Thoracic aorta (tissue), 2 donors: ENCODE measurements at regions not wholly inside any gene's neighbourhood (a gene's known extent, or its start where the extent isn't known, plus 50 kb on each side); places are given as distances from the start of the nearest gene placed in this dataset.

Experiments used
- ATAC-seq: fragments of 150-250 bp; one replicate; pipeline ENCODE4 v1.8.0; 2017; ENCODE audit warnings: low read depth; ENCODE audit not compliant: insufficient number of reproducible peaks, low FRiP score
- DNase-seq: peaks from one replicate; pipeline ENCODE4 v3.0.0-alpha.2; 2020; ENCODE audit warnings: low spot score
- H3K27ac ChIP-seq, 2 donors: fragments of 200-600 bp; sonication (generic); 1 replicate in 1 of 2; 2 replicates in 1 of 2; pipeline ENCODE4 v1.5.1; 2016; ENCODE audit warnings: mild to moderate bottlenecking in 2 of 2, moderate library complexity in 2 of 2
- H3K27me3 ChIP-seq: fragments of 200-600 bp; sonication (generic); replicated peaks from 2 replicates; pipeline ENCODE4 v1.6.0; 2016; ENCODE audit warnings: mild to moderate bottlenecking; ENCODE audit not compliant: insufficient read depth
- H3K36me3 ChIP-seq: fragments of 200-600 bp; sonication (generic); one replicate; pipeline ENCODE4 v1.5.1; 2016
- H3K4me1 ChIP-seq, 2 donors: fragments of 200-600 bp; sonication (generic); 1 replicate in 1 of 2; 2 replicates in 1 of 2; pipeline versions ENCODE4 v1.5.1 to v1.6.0; 2016; ENCODE audit warnings: low read depth in 2 of 2, mild to moderate bottlenecking in 1 of 2; ENCODE audit not compliant: control insufficient read depth in 1 of 2
- H3K4me3 ChIP-seq: fragments of 200-600 bp; sonication (generic); 2 replicates; pipeline ENCODE4 v1.5.1; 2016; ENCODE audit warnings: mild to moderate bottlenecking
- H3K9me3 ChIP-seq: fragments of 200-600 bp; sonication (generic); 2 replicates; pipeline ENCODE4 v1.5.1; 2016
- TF ChIP-seq, protein P1 (sequence below): fragments of 200-600 bp; sonication (generic); IDR thresholded peaks from one replicate; pipeline ENCODE4 v1.5.1; 2019; ENCODE audit warnings: antibody characterized with exemption

GRCh38 chr7:42400211-42400772 is 163.3 kb upstream of the GLI3 start:
- Histone ChIP-seq H3K27me3 (no peaks in the 10 kb centered on the region), H3K27ac (no peak overlapping the region), H3K9me3 (no peaks in the 10 kb centered on the region), H3K4me1 (no peaks in the 10 kb centered on the region), H3K4me3 (no peak overlapping the region), H3K36me3 (no peaks in the 10 kb centered on the region)
- ATAC-seq (no peak), DNase-seq (no peak)
- TF ChIP-seq, protein P1, sequence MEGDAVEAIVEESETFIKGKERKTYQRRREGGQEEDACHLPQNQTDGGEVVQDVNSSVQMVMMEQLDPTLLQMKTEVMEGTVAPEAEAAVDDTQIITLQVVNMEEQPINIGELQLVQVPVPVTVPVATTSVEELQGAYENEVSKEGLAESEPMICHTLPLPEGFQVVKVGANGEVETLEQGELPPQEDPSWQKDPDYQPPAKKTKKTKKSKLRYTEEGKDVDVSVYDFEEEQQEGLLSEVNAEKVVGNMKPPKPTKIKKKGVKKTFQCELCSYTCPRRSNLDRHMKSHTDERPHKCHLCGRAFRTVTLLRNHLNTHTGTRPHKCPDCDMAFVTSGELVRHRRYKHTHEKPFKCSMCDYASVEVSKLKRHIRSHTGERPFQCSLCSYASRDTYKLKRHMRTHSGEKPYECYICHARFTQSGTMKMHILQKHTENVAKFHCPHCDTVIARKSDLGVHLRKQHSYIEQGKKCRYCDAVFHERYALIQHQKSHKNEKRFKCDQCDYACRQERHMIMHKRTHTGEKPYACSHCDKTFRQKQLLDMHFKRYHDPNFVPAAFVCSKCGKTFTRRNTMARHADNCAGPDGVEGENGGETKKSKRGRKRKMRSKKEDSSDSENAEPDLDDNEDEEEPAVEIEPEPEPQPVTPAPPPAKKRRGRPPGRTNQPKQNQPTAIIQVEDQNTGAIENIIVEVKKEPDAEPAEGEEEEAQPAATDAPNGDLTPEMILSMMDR, result no peak

DNA sequence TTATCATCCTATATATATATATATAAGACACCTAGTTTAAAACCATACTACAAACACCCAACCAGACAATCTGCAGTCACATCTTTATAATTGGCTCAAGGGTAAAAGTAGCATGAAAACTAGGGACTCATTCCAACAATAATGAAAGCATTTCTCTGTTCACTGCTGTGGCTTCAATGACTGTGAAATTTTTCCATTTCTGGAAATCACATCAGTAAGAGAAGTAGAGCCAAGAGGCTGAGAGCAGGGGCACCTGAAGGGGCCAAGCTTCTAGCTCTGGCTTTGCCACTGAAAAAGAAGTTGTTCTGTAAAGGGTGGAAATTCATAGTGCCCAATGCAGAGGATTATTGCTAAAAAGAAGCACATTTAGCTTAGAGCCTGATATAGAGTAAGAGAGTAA is 158.6 kb upstream of the GLI3 start:
- TF ChIP-seq, protein P1, result no peak
- no peak for DNase-seq
- no peaks in the 10 kb centered on the region for H3K4me1 ChIP-seq

DNA sequence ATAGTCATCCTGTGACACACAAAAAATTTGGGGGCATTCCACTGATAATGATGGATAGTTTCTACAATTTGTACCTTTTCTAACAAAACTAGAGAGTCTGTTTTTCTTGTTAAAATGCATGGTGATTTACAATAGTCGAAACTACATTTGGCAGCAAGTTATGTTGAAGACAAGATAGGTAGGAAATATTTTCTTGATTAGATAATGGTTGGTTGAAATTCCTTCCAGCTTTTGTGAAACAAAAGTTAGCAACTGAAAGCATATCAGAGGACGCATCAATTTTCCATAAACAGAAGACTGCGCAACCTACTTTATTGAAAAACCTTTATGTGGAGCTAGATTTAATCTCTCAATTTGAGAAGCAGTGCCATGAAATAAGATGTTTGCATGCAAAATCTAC is 155.8 kb upstream of the GLI3 start:
- Histone ChIP-seq H3K4me1 (no peaks in the 10 kb centered on the region), H3K9me3 (no peaks in the 10 kb centered on the region), H3K27me3 (no peaks in the 10 kb centered on the region), H3K36me3 (no peaks in the 10 kb centered on the region), H3K4me3 (no peak overlapping the region), H3K27ac (no peak overlapping the region)
- TF ChIP-seq, protein P1, result no peak
- no peak for ATAC-seq
- DNase-seq, result no peak

More for the DNA sequence above, 158.6 kb upstream of the GLI3 start:
- Histone ChIP-seq H3K27me3 (no peaks in the 10 kb centered on the region), H3K36me3 (no peaks in the 10 kb centered on the region), H3K27ac (no peak overlapping the region), H3K9me3 (no peaks in the 10 kb centered on the region), H3K4me3 (no peak overlapping the region)
- ATAC-seq, result no peak

DNA sequence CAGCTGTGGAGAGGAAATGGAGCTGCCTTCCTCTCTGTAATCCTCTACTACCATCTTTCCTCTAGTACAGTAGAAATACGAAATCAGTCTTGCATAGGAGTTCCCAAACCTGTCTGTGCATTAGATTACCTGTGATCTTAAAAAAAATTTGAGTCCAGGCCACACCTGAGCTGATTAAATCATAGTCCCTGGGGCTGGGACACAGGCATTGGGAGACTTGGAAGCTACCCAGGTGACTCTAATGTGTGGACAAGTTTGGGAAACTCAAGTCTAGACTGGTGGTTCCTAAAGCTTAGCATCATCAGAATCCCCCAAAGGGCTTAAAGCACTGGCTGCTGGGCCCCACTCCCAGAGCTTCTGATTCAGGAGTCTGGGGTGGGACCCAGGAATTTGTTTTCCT is 152.7 kb upstream of the GLI3 start:
- H3K9me3 ChIP-seq, result no peaks in the 10 kb centered on the region
- no peak overlapping the region for H3K27ac ChIP-seq
- no peaks in the 10 kb centered on the region for H3K27me3 ChIP-seq
- H3K36me3 ChIP-seq, result no peaks in the 10 kb centered on the region
- H3K4me1 ChIP-seq, result no peaks in the 10 kb centered on the region
- ATAC-seq, result no peak
- no peak overlapping the region for H3K4me3 ChIP-seq
- no peak for DNase-seq
- TF ChIP-seq, protein P1, result no peak

- DNase-seq, result no peak
- Histone ChIP-seq H3K36me3 (no peaks in the 10 kb centered on the region), H3K27ac (no peak overlapping the region), H3K4me1 (no peaks in the 10 kb centered on the region), H3K4me3 (no peak overlapping the region), H3K9me3 (no peaks in the 10 kb centered on the region), H3K27me3 (no peaks in the 10 kb centered on the region)
- no peak for ATAC-seq
- TF ChIP-seq, protein P1, result no peak
Measured at GRCh38 chr7:42385912-42386311, 148.9 kb upstream of the GLI3 start.
